Inflammatory macrophage treated with lipopolysaccharide for 4 hours (primary cell): ENCODE measurements at regions not wholly inside any gene's neighbourhood (a gene's known extent, or its start where the extent isn't known, plus 50 kb on each side); places are given as distances from the start of the nearest gene placed in this dataset.

ENCODE experiments used
- DNase-seq: peaks from one replicate; pipeline ENCODE4 v3.0.0-alpha.2; 2020

- DNase-seq = no peak
Observed at GRCh38 chr10:3364768-3365480, 192.3 kb upstream of the PITRM1 start.

- no peak for DNase-seq
Observed at GRCh38 chr10:3363311-3364045, 190.9 kb upstream of the PITRM1 start.

- DNase-seq = no peak
Observed at GRCh38 chr10:3362394-3362793, 189.8 kb upstream of the PITRM1 start.

GRCh38 chr10:3361640-3362039 lies 189.1 kb upstream of the PITRM1 start:
- DNase-seq = no peak

- DNase-seq = peak; percentile 26
Observed at GRCh38 chr10:3357737-3358136, 185.2 kb upstream of the PITRM1 start.

- DNase-seq = no peak
Observed at GRCh38 chr10:3355536-3355935, 183.0 kb upstream of the PITRM1 start.

- DNase-seq = peak; percentile 57
Observed at GRCh38 chr10:3354174-3354900, 181.8 kb upstream of the PITRM1 start.

- DNase-seq = no peak
Observed at GRCh38 chr10:3353235-3353634, 180.7 kb upstream of the PITRM1 start.

- DNase-seq = no peak
Observed at GRCh38 chr10:3350617-3351258, 178.2 kb upstream of the PITRM1 start.

GRCh38 chr10:3350205-3350604 lies 177.6 kb upstream of the PITRM1 start:
- DNase-seq = no peak

- DNase-seq = no peak
Observed at GRCh38 chr10:3348564-3348963, 176.0 kb upstream of the PITRM1 start.

GRCh38 chr10:3347413-3348182 lies 175.0 kb upstream of the PITRM1 start:
- DNase-seq = no peak

GRCh38 chr10:3346851-3347250 lies 174.3 kb upstream of the PITRM1 start:
- DNase-seq = no peak

GRCh38 chr10:3342771-3343170 lies 170.2 kb upstream of the PITRM1 start:
- no peak for DNase-seq

GRCh38 chr10:3340127-3340730 lies 167.6 kb upstream of the PITRM1 start:
- no peak for DNase-seq

- DNase-seq = peak; percentile 34
Observed at GRCh38 chr10:3339531-3339950, 167.0 kb upstream of the PITRM1 start.

GRCh38 chr10:3339121-3339520 lies 166.5 kb upstream of the PITRM1 start:
- no peak for DNase-seq

GRCh38 chr10:3337741-3338140 lies 165.2 kb upstream of the PITRM1 start:
- DNase-seq = no peak

GRCh38 chr10:3336673-3337293 lies 164.2 kb upstream of the PITRM1 start:
- peak; percentile 6 for DNase-seq

- DNase-seq = no peak
Observed at GRCh38 chr10:3333426-3333825, 160.8 kb upstream of the PITRM1 start.

- DNase-seq = peak; percentile 48
Observed at GRCh38 chr10:3331690-3332230, 159.2 kb upstream of the PITRM1 start.
